A549 (cell line): ENCODE measurements at regions not wholly inside any gene's neighbourhood (a gene's known extent, or its start where the extent isn't known, plus 50 kb on each side); places are given as distances from the start of the nearest gene placed in this dataset.

ENCODE experiments used
- BHLHE40 ChIP-seq: IDR thresholded peaks from 2 replicates; pipeline ENCODE4 v1.6.1; 2012; ENCODE audit warnings: low read depth, low read length, inconsistent platforms
- CBX8 ChIP-seq: fragments of 200-600 bp; sonication (generic); IDR thresholded peaks from 2 replicates; pipeline ENCODE4 v1.6.1; 2016
- CTCF ChIP-seq: fragments of >200 bp; sonication (Bioruptor Twin); formaldehyde crosslinking; IDR thresholded peaks from 3 replicates; pipeline ENCODE4 v1.5.1; 2016
- E2F6 ChIP-seq: IDR thresholded peaks from 2 replicates; pipeline ENCODE4 v1.6.1; 2012; ENCODE audit warnings: low read depth, borderline replicate concordance
- HES2 ChIP-seq: fragments of >200 bp; sonication (Bioruptor Twin); formaldehyde crosslinking; IDR thresholded peaks from 2 replicates; pipeline ENCODE4 v1.6.1; 2016
- NFE2L2 ChIP-seq: fragments of 150-350 bp; conservative IDR thresholded peaks from 2 replicates; pipeline ENCODE4 v1.6.1; 2014; ENCODE audit warnings: low read length
- NPAS2 ChIP-seq: fragments of 250-450 bp; sonication (Bioruptor Pico); IDR thresholded peaks from 2 replicates; pipeline ENCODE4 v1.8.0; 2022; ENCODE audit warnings: mild to moderate bottlenecking, moderate library complexity, borderline replicate concordance
- POLR2A ChIP-seq: IDR thresholded peaks from 2 replicates; pipeline ENCODE4 v1.6.1; 2012; ENCODE audit warnings: mild to moderate bottlenecking, low read length
- POLR2AphosphoS2 ChIP-seq: conservative IDR thresholded peaks from 2 replicates; pipeline ENCODE4 v1.6.1; 2012; ENCODE audit warnings: low read length, improper control_type of control experiment, inconsistent platforms
- RNF2 ChIP-seq: fragments of 200-600 bp; sonication (generic); IDR thresholded peaks from 2 replicates; pipeline ENCODE4 v1.6.1; 2016; ENCODE audit warnings: low read depth, mild to moderate bottlenecking, antibody characterized with exemption, moderate library complexity, borderline replicate concordance

GRCh38 chr5:92580814-92581213, 1000.2 kb downstream of the NR2F1-AS1 start:
- TF ChIP-seq CTCF (no peak), POLR2A (no peak), NPAS2 (CRISPR knock-in tag) (no peak), CBX8 (no peak), NFE2L2 (no peak), BHLHE40 (no peak), RNF2 (no peak), POLR2AphosphoS2 (no peak), E2F6 (no peak), HES2 (no peak)
